Parathyroid adenoma (tissue), 2 donors: ENCODE measurements at regions not wholly inside any gene's neighbourhood (a gene's known extent, or its start where the extent isn't known, plus 50 kb on each side); places are given as distances from the start of the nearest gene placed in this dataset.

Experiments
- H2AFZ ChIP-seq: fragments of 300-600 bp; sonication (generic); one replicate; pipeline ENCODE4 v1.7.0; 2017; ENCODE audit warnings: antibody characterized with exemption, mild to moderate bottlenecking
- H3K27ac ChIP-seq: fragments of 300-600 bp; sonication (generic); one replicate; pipeline ENCODE4 v1.7.0; 2017
- H3K27me3 ChIP-seq: fragments of 300-600 bp; sonication (generic); one replicate; pipeline ENCODE4 v1.7.0; 2017; ENCODE audit warnings: low read length; ENCODE audit not compliant: control insufficient read depth, insufficient read depth
- H3K36me3 ChIP-seq: fragments of 300-600 bp; sonication (generic); one replicate; pipeline ENCODE4 v1.7.0; 2017; ENCODE audit warnings: low read length; ENCODE audit not compliant: control insufficient read depth, insufficient read depth
- H3K4me1 ChIP-seq: fragments of 300-600 bp; sonication (generic); one replicate; pipeline ENCODE4 v1.7.0; 2017; ENCODE audit warnings: control low read depth
- H3K4me2 ChIP-seq: fragments of 300-600 bp; sonication (generic); one replicate; pipeline ENCODE4 v1.7.0; 2017; ENCODE audit warnings: low read length
- H3K4me3 ChIP-seq: fragments of 300-600 bp; sonication (generic); one replicate; pipeline ENCODE4 v1.7.0; 2017; ENCODE audit warnings: low read depth, low read length
- H3K79me2 ChIP-seq: fragments of 300-600 bp; sonication (generic); one replicate; pipeline ENCODE4 v1.7.0; 2017; ENCODE audit warnings: control low read depth
- H3K9ac ChIP-seq: fragments of 300-600 bp; sonication (generic); one replicate; pipeline ENCODE4 v1.7.0; 2017; ENCODE audit warnings: mild to moderate bottlenecking
- H3K9me3 ChIP-seq: fragments of 300-600 bp; sonication (generic); one replicate; pipeline ENCODE4 v1.7.0; 2017; ENCODE audit warnings: low read length; ENCODE audit not compliant: control insufficient read depth
- CTCF ChIP-seq: fragments of 300-600 bp; sonication (generic); IDR thresholded peaks from one replicate; pipeline ENCODE4 v1.7.0; 2017; ENCODE audit warnings: antibody characterized with exemption, mild to moderate bottlenecking
- donor health status: primary hyperparathyroidism.

DNA sequence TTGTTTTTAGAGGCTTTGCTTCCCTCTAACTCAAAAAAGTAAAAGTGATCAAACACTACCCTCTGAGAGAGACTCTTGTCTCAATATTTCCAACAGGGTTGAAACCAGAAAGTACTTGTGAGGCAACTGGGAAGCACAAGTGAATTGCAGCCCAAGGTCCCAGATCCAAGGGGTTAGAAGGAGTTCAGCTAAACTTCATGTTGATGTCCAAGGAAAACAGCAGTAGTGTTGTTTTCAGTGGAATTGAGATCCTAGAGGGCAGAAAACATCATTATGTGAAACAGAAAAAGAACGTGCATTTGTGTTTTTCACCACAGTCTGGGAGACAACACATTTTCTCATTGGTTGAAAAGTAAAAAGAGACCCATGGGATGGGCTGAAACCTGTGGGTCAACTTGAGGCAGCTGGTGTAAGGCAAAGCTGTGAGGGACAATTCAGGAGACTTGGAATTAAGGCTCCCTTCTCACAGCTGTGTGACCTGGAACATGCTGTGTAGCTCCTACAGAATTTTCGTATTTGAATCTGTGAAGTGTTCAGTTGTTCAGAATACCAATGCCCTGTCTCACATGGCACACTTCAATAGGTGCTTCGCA lies 508.3 kb downstream of the BMP2 start:
- H3K27ac ChIP-seq: no peak overlapping the region
- no peaks in the 10 kb centered on the region for H3K27me3 ChIP-seq
- no peak overlapping the region for H3K4me3 ChIP-seq
- H2AFZ ChIP-seq: no peak overlapping the region
- no peak overlapping the region for H3K4me2 ChIP-seq
- H3K9ac ChIP-seq: no peak overlapping the region
- no peaks in the 10 kb centered on the region for H3K9me3 ChIP-seq
- H3K79me2 ChIP-seq: no peaks in the 10 kb centered on the region
- no peak for TF ChIP-seq CTCF
- H3K36me3 ChIP-seq: no peaks in the 10 kb centered on the region
- no peaks in the 10 kb centered on the region for H3K4me1 ChIP-seq

GRCh38 chr20:7285918-7286556 lies 518.6 kb downstream of the BMP2 start:
- Histone ChIP-seq H3K27ac (no peak overlapping the region), H3K79me2 (no peaks in the 10 kb centered on the region), H3K9ac (no peak overlapping the region), H2AFZ (no peak overlapping the region), H3K36me3 (no peaks in the 10 kb centered on the region), H3K9me3 (no peaks in the 10 kb centered on the region), H3K4me3 (no peak overlapping the region), H3K4me1 (no peaks in the 10 kb centered on the region), H3K27me3 (no peaks in the 10 kb centered on the region), H3K4me2 (no peak overlapping the region)
- peak; percentile 79 for TF ChIP-seq CTCF

- no peak for TF ChIP-seq CTCF
- Histone ChIP-seq H3K4me1 (no peaks in the 10 kb centered on the region), H3K36me3 (no peaks in the 10 kb centered on the region)
Observed at GRCh38 chr20:7291323-7291943, 523.9 kb downstream of the BMP2 start.

DNA sequence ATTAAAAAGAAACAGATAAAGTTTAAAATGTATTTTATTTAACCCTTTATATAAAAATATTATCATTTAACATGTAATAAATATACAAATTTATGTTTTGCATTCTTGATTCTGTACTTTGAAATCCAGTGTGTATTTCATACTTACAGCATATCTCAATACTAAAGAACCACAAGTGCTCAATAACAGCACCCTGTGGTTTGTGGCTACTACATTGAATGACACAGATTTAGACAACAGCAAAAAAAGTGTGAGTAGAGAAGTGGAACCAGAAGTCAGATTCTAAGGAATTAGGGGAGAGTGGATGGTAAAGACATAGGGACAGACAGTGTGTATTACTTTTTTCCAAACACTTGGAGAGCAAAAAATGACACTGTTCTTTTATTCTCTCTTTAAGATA lies 524.5 kb downstream of the BMP2 start:
- Histone ChIP-seq H3K4me2 (no peak overlapping the region), H3K4me3 (no peak overlapping the region), H3K9ac (no peak overlapping the region), H3K9me3 (no peaks in the 10 kb centered on the region), H3K36me3 (no peaks in the 10 kb centered on the region), H3K27me3 (no peaks in the 10 kb centered on the region), H2AFZ (no peak overlapping the region), H3K4me1 (no peaks in the 10 kb centered on the region), H3K27ac (no peak overlapping the region), H3K79me2 (no peaks in the 10 kb centered on the region)
- TF ChIP-seq CTCF: no peak

More at GRCh38 chr20:7291323-7291943, 523.9 kb downstream of the BMP2 start:
- Histone ChIP-seq H3K27ac (no peak overlapping the region), H3K79me2 (no peaks in the 10 kb centered on the region), H3K9ac (no peak overlapping the region), H2AFZ (no peak overlapping the region), H3K4me2 (no peak overlapping the region), H3K27me3 (no peaks in the 10 kb centered on the region), H3K4me3 (no peak overlapping the region), H3K9me3 (no peaks in the 10 kb centered on the region)
